Tibial artery (tissue), 4 donors: ENCODE measurements at regions not wholly inside any gene's neighbourhood (a gene's known extent, or its start where the extent isn't known, plus 50 kb on each side); places are given as distances from the start of the nearest gene placed in this dataset.

ENCODE experiments used
- DNase-seq, 2 donors: peaks; one replicate each; pipeline ENCODE4 v3.0.0-alpha.2; 2019
- H3K27ac ChIP-seq, 2 donors: fragments of 200-600 bp; sonication (generic) in 1 of 2; 1 replicate in 1 of 2; 2 replicates in 1 of 2; pipeline ENCODE4 v1.5.1; 2018 to 2019; ENCODE audit warnings: mild to moderate bottlenecking in 1 of 2
- H3K27me3 ChIP-seq, 2 donors: fragments of 200-600 bp; sonication (generic) in 1 of 2; one replicate each; pipeline versions ENCODE4 v1.5.1 to v1.6.0; 2016 to 2019
- H3K36me3 ChIP-seq, 3 donors: fragments of 200-600 bp; sonication (generic) in 2 of 3; one replicate each; pipeline ENCODE4 v1.5.1; 2016 to 2019; ENCODE audit warnings: mild to moderate bottlenecking in 2 of 3
- H3K4me1 ChIP-seq, 4 donors: fragments of 200-600 bp; sonication (generic) in 2 of 4; 1 replicate in 3 of 4; 2 replicates in 1 of 4; pipeline ENCODE4 v1.5.1; 2016 to 2019
- H3K4me3 ChIP-seq, 2 donors: fragments of 200-600 bp; sonication (generic) in 1 of 2; 1 replicate in 1 of 2; 2 replicates in 1 of 2; pipeline ENCODE4 v1.5.1; 2018 to 2019; ENCODE audit warnings: mild to moderate bottlenecking in 2 of 2
- H3K9me3 ChIP-seq, 3 donors: fragments of 200-600 bp; sonication (generic) in 1 of 3; one replicate each; pipeline ENCODE4 v1.5.1; 2016 to 2019
- CTCF ChIP-seq, 2 experiments: fragments of 200-600 bp in 1 of 2; fragments of 450-650 bp in 1 of 2; IDR thresholded peaks; one replicate each; pipeline ENCODE4 v1.5.1; 2017 to 2019; ENCODE audit warnings: antibody characterized with exemption in 2 of 2, mild to moderate bottlenecking in 1 of 2, moderate library complexity in 1 of 2
- intact Hi-C: fragments of 100-400 bp; cut with DNase I; formaldehyde crosslinking; loops from one replicate; pipeline ENCODE4 v1.15.0; 2023; ENCODE audit warnings: low total_unique reads

GRCh38 chr10:3620818-3621217, 164.2 kb downstream of the KLF6 start:
- Histone ChIP-seq H3K36me3 (no peaks in the 10 kb centered on the region), H3K27ac (no peak overlapping the region), H3K9me3 (no peaks in the 10 kb centered on the region), H3K4me3 (no peak overlapping the region), H3K4me1 (peaks cover 0 to 35% (median 6%) of the 10 kb centered on the region in 4 donors), H3K27me3 (no peaks in the 10 kb centered on the region)
- no peak for TF ChIP-seq CTCF (IDR thresholded peaks at IDR 0.05)
- intact Hi-C loops = no loop called here
- no peak for DNase-seq

- Histone ChIP-seq H3K27me3 (no peaks in the 10 kb centered on the region), H3K27ac (no peak overlapping the region), H3K9me3 (no peaks in the 10 kb centered on the region), H3K4me1 (peaks cover 0 to 31% (median 13%) of the 10 kb centered on the region in 4 donors), H3K4me3 (no peak overlapping the region), H3K36me3 (no peaks in the 10 kb centered on the region)
- TF ChIP-seq CTCF (IDR thresholded peaks at IDR 0.05) = no peak
- intact Hi-C loops = no loop called here
- no peak for DNase-seq
These were observed 165.8 kb downstream of the KLF6 start for GRCh38 chr10:3619241-3619640.

- Histone ChIP-seq H3K9me3 (peaks cover 0 to 7% (median 0%) of the 10 kb centered on the region in 3 donors), H3K27ac (no peak overlapping the region), H3K27me3 (no peaks in the 10 kb centered on the region), H3K36me3 (no peaks in the 10 kb centered on the region), H3K4me1 (peaks cover 0 to 16% (median 8%) of the 10 kb centered on the region in 4 donors), H3K4me3 (no peak overlapping the region)
- no peak for TF ChIP-seq CTCF (IDR thresholded peaks at IDR 0.05)
- intact Hi-C loops = no loop called here
- no peak for DNase-seq
These were observed 168.1 kb downstream of the KLF6 start for GRCh38 chr10:3616880-3617279.

GRCh38 chr10:3613318-3613717, 171.7 kb downstream of the KLF6 start:
- Histone ChIP-seq H3K27ac (no peak overlapping the region), H3K4me1 (peaks cover 0 to 16% (median 8%) of the 10 kb centered on the region in 4 donors), H3K36me3 (no peaks in the 10 kb centered on the region), H3K4me3 (no peak overlapping the region), H3K27me3 (no peaks in the 10 kb centered on the region), H3K9me3 (peaks cover 0 to 11% (median 0%) of the 10 kb centered on the region in 3 donors)
- intact Hi-C loops = no loop called here
- TF ChIP-seq CTCF (IDR thresholded peaks at IDR 0.05) = no peak
- DNase-seq = no peak

- intact Hi-C loops = no loop called here
- H3K9me3 ChIP-seq = peaks cover 0 to 13% (median 0%) of the 10 kb centered on the region in 3 donors
These were observed 172.6 kb downstream of the KLF6 start for GRCh38 chr10:3612183-3613001.

More at GRCh38 chr10:3612183-3613001, 172.6 kb downstream of the KLF6 start:
- Histone ChIP-seq H3K4me3 (no peak overlapping the region), H3K27ac (no peak overlapping the region), H3K36me3 (no peaks in the 10 kb centered on the region), H3K4me1 (peaks cover 0 to 16% (median 8%) of the 10 kb centered on the region in 4 donors), H3K27me3 (no peaks in the 10 kb centered on the region)
- DNase-seq = no peak
- no peak for TF ChIP-seq CTCF (IDR thresholded peaks at IDR 0.05)
